ENCODE measurements at regions not wholly inside any gene's neighbourhood (a gene's known extent, or its start where the extent isn't known, plus 50 kb on each side); places are given as distances from the start of the nearest gene placed in this dataset.

DNA sequence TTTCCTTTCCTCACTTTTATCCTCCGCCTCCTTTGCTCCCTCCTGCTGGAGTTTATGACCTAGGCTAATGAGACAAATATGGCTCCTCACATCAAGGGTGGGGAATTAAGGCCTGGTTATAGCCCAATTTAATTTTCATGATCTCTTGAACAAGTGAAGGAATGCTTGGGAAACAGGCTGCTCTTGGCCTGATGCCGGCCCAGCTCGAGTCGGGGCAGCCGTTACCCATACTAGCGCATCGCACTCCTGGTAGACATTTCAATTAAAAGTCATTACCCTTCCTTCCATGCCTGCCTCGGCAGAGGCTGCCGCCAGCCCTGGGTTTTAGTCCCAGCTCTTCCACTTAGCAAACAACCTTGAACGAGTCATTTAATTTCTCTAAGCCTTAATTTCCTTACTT lies 425.7 kb downstream of the TMEM38B start:
- no peak for TF ChIP-seq ZNF274 (IDR thresholded peaks at IDR 0.05; ENCODE audit: low read depth, low read length)
- no peak for TF ChIP-seq YY1 (IDR thresholded peaks at IDR 0.05; ENCODE audit: insufficient read depth, insufficient read length)
